ENCODE measurements at regions not wholly inside any gene's neighbourhood (a gene's known extent, or its start where the extent isn't known, plus 50 kb on each side); places are given as distances from the start of the nearest gene placed in this dataset.

DNA sequence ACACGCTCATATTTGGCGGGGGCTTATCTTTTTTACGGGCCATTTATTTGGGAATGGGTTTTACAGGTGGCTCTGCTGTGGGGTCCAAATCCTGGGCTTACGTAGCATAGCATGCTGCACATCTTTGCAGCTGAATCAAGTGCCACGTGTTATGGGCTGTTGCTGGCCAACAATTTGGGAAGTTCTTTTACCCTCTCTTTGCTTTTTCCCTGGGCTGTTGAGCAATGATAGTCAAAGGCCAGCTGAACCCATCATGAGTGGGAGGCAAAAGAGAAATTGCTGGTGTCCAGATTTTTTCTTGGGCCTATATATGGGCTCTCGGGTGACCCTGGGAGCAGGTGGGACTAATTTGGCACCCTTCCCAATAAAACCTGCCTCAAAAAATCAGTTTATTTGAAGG lies 209.3 kb upstream of the SATB1 start:
- TF ChIP-seq, protein P1, sequence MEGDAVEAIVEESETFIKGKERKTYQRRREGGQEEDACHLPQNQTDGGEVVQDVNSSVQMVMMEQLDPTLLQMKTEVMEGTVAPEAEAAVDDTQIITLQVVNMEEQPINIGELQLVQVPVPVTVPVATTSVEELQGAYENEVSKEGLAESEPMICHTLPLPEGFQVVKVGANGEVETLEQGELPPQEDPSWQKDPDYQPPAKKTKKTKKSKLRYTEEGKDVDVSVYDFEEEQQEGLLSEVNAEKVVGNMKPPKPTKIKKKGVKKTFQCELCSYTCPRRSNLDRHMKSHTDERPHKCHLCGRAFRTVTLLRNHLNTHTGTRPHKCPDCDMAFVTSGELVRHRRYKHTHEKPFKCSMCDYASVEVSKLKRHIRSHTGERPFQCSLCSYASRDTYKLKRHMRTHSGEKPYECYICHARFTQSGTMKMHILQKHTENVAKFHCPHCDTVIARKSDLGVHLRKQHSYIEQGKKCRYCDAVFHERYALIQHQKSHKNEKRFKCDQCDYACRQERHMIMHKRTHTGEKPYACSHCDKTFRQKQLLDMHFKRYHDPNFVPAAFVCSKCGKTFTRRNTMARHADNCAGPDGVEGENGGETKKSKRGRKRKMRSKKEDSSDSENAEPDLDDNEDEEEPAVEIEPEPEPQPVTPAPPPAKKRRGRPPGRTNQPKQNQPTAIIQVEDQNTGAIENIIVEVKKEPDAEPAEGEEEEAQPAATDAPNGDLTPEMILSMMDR (IDR thresholded peaks at IDR 0.05) = no peak
- TF ChIP-seq POLR2A (IDR thresholded peaks at IDR 0.05) = no peak

Data from esophagus squamous epithelium (tissue), 4 donors.